NCI-H2029 (cell line): ENCODE measurements at regions not wholly inside any gene's neighbourhood (a gene's known extent, or its start where the extent isn't known, plus 50 kb on each side); places are given as distances from the start of the nearest gene placed in this dataset.
"Not testable (repeated sequence)": the region's sequence is repeated elsewhere in the genome, so short reads cannot be mapped to it uniquely, and the experiment has no call there.

Experiments
- DNase-seq: peaks from one replicate; lab custom pipeline; 2025; lab: John Stamatoyannopoulos, UW

DNA sequence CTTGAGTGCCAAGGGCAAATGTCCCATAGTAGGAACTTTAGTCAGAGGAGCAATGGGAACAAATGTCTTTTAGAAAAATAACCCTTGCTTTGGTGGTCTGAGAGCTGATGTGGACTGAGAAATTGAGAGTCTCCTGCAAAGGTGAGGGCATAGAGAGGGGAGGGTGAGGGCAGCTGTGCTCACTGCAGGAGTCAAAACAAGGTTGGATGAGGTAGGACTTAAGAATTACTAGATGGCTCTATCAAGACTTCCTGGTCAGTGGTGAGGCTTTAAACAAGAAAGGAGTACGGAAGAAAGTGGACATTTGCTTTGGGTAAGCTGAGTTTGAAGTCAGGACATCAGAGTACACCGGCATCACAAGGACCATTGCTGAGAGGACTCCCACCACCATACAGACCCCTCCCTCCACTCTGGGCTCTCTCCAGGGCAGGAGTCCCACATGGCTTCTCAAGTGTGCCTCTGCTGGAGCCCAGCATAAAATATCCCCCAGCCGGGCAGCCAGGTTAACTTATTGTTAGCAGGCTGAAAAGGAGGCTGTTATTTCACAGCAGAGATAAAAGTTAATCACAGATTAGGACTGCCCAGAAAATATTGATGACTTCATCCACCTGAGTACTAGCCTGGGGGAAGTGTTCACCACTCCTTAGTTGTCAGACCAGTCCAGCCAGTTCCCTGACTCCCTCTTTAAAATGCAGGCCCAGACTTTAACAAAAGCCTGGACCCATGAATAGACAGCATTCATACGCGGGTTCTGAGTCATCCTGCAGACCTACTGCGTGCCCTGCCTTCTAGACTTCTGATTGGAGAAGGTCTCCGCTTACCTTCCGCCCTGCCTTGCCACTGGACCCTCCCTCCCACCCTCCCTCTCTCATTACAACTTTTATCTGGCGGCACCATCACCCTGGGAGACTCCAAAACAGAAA is 167.2 kb downstream of the BCL2L11 start:
- DNase-seq: not testable (repeated sequence)

DNA sequence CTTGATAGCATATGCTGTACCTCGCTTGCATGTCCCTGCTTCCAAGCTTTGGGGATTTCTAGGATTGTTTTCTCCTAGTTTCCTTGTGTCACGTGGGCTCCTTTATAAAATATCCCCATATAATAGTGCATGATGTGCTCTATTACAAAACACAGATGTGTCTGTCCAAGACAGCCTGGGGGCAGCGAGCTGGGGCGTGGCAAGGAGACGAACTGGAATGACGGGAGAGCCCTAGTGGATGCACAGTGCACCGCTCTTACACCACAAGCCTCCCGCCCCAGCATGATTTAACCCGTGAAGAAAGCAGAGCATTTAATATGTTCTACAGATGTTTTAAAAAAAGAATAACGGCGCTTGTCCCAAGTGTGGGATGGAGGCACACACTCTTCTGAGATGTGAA is 169.7 kb downstream of the BCL2L11 start:
- not testable (repeated sequence) for DNase-seq

- not testable (repeated sequence) for DNase-seq
Observed at GRCh38 chr2:111291566-111291965, 170.9 kb downstream of the BCL2L11 start.

- not testable (repeated sequence) for DNase-seq
Observed at GRCh38 chr2:111292232-111292968, 171.7 kb downstream of the BCL2L11 start.

DNA sequence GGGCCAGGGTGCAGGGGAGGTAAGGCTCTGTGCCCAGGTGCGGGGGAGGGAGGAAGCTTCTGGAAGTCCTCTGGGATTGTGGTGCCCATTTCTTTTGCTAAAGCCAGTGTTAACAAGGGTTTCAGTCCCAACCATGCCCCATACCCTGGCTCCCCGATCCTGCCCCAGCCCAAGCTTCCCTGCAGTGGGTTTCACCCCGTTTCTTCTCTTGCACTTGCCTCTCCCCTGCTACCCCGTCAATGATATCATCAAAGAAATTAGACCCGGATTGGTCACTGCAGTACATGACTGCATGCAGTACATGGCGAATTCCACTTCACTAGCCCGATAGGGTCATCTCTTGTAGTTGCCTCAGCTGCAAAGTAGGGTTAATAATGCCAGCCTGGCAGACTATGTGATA is 174.0 kb downstream of the BCL2L11 start:
- DNase-seq: not testable (repeated sequence)

DNA sequence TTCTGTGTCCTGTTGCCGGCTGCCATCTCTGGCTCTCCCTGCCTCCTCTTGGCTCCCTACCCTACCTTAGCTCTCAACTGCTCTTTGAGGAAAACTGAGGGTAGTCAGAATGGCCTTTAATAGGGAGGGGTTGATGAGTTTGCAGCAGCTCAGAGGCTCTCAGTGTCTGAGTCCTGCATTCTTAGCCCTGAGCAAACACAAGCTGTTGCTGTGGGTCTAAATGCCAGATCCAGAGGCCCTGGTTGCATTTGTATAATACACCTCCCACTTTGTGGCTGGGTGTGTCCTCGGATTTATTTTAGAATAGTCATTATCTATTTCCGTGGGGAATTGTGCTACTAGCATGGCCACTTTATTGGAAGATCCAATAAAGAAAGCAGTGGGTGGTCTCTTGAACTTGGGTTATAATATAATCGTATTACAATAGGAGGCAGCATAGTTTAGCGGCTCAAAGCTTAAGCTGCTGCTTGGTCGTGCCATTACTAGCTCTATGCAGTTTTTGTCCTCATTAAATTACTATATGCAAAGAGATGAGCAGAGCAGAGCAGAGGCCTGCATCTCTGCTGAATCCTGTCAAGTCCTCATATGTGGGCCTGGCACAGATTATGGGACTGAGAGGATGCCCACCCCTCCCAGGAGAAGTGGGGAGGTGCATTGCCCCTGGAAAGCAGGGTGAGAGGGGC is 175.5 kb downstream of the BCL2L11 start:
- DNase-seq: not testable (repeated sequence)

GRCh38 chr2:111297128-111297527 is 176.4 kb downstream of the BCL2L11 start:
- not testable (repeated sequence) for DNase-seq

GRCh38 chr2:111298927-111299326 is 178.2 kb downstream of the BCL2L11 start:
- not testable (repeated sequence) for DNase-seq

DNA sequence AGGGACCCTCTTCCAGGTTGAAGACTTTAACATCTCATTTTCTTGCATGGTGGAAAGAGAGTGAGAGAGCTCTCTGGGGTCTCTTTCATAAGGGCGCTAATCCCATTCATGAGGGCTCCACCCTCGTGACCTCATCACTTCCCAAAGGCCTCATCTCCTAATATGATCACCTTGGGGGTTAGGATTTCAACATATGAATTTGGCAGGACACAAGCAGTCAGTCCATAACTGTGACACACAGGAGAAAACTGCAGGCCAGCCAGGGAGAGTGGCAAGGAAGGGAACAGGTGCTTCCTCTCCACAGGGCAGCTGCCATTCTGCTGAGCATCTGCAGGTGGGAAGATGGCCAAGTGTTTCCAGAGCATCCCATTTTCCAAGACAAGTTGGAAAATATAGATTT is 178.9 kb downstream of the BCL2L11 start:
- DNase-seq: not testable (repeated sequence)

- DNase-seq: not testable (repeated sequence)
Observed at GRCh38 chr2:111301677-111302076, 181.0 kb downstream of the BCL2L11 start.

DNA sequence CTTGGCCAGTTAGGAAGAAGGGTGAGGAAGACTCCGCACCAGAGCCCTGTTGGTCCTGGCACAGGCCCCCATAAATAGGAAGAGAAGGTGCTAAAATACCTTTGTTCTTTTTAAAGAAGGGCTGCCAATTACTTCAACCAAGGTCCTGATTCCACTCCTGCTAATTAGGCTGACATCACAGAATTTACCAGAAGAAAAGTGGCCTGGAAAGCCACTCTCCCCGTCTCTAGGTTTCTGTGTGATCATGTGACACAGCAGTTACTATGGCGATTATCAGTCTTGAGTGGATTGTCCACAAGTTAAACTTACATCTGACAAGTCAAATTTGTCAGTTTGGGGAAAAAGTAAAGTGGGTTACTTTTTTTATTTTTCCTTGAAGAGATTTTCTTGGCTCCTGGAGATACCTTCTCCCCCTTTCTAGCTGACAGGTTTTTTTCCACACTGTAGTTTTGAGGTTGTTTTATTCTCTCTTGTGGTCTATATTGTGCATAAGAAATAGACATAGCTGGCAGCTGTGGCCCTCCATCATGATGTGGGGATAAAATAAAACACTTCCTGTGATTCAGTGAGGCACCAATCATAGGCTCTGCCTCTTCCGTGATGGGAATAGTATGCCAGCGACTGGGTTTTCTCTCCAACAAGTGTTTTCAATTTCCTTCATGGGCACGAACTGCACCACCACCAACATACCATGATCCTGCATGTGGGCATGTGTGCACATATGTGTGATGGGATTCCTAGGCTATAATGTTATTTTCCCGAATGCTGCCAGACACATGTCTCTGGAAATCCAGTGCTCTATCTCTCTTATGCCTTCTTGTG is 181.9 kb downstream of the BCL2L11 start:
- not testable (repeated sequence) for DNase-seq

- not testable (repeated sequence) for DNase-seq
Observed at GRCh38 chr2:111307302-111307701, 186.6 kb downstream of the BCL2L11 start.

- DNase-seq: not testable (repeated sequence)
Observed at GRCh38 chr2:111309231-111310075, 188.7 kb downstream of the BCL2L11 start.

DNA sequence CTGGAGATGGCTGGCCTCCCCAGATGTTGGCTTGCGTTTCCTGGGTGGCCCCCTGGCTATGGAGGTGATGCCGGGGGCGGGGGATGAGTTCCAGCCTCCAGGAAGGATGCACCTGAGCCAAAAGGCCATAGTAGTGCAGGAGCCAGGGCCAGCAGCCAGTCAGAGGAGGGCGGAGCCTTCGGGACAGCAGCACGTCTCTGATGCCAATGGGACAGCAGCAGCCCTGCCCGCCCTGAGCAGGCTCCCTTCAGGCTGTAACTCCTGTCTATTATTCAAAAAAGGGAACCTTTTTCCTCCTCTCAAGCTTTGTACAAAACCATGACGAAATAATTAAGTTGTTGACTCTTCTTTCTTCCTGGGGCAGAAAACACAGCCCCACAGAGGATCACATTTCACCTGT is 189.7 kb downstream of the BCL2L11 start:
- not testable (repeated sequence) for DNase-seq

DNA sequence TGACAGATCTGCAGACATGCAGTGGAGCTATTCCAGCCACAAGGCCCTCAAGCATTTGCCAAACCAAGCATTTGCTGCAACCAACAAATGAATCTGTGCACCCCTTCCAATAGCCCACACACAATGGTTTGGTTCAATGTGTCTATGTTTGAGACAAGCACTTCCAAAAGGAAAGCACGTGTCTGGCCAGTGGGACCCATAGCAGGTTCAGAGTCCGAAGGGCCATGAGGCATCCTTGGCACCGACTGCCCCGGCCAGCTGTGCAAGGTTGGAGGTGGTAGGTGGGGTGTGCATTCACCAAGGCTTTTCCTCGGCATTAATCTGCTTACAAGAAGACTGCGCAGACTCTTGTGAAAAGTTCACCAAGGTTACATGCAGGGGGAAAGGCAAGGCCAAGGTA is 190.9 kb downstream of the BCL2L11 start:
- DNase-seq: not testable (repeated sequence)

DNA sequence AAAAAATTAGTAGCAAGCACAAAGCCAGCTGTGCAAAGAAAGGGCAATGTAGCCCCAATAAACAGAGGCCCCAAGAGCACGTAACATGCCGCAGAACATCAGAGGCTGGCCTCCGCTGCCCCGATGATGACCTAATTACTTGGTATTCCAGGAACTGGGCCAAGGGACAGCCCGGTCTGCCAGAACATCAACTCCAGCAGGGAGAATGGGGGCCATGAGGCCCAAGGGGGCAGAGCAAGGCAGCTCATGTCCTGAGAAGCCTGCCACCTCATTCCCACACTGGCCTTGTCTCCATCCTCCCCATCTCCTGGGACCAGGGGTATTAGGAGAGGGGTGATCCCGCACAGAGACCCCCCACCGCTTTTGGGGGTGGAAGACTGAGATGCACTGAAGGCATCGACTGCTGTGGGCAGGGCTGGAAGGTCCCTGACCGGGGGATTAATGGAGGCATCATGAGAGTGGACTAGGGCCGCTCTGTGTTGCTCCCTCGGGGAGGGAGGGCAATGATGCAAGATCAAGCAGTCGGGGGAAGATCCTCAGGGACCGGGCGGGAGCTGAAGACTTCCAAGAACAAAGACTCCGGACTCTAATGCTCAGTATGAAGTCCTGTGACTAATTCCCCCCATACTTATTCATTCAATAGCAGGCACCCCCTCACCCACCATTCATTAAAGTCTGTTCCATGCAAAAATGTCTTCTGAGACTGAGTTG is 192.3 kb downstream of the BCL2L11 start:
- not testable (repeated sequence) for DNase-seq

- not testable (repeated sequence) for DNase-seq
Observed at GRCh38 chr2:111313711-111314110, 193.0 kb downstream of the BCL2L11 start.

DNA sequence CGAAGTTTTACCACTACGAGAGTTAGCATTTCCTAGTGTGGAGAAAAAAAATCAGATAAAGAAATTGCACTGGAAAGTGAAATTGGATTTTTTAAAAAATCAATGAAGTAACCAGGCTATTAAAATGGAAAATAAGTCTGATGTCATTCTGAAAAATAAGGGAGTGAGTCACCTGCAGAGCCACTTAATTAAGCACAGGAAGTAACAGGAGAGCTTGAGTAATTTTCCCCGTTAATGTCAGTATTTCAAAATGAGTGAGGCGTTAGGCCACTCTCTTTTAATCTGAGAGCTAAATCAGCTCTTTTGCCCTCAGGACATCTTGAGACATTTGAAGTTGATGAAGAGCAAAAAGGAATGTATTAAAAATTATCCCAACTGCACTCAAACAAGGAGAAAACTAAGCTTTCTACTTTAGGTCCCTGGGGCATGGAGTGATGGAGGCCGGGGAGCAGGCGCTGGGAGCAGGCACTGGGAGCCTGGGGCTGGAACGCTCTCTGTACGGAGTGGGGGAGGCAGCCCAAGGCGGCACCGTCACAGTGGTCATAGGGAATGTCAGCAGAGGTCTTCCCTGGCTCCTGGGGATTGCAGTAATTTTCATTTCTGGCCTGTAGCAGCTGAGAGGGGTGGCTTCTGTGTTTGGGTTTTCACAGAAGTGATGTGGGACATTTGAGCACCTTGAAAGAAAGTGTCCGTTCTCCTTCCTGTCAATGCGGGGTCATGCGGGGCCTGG is 194.6 kb downstream of the BCL2L11 start:
- not testable (repeated sequence) for DNase-seq

DNA sequence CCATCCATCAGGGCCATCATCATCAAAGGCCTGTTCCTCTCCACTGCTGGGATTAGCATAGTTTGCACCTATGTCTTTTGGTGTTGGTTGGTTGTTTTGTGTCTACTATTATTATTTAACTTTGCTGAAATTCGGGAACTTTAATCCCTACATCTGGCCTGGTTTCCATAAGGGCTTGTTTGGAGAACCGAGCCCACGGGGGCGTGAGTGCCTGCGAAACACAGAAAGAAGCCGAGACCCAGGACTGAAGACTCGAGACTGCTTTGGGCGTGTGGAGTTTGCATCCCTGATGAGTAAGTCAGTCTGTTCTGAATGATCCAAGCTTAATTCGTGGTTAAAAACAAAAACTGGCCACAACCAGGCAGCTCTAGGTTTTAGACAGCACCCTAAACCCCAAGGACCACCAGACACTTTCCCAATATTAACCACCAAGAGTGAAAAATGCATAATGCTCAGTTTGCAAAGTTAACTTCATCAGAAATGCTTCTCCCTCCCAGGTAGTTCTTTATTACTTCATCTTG is 195.6 kb downstream of the BCL2L11 start:
- not testable (repeated sequence) for DNase-seq
